ENCODE measurements at regions not wholly inside any gene's neighbourhood (a gene's known extent, or its start where the extent isn't known, plus 50 kb on each side); places are given as distances from the start of the nearest gene placed in this dataset.

DNA sequence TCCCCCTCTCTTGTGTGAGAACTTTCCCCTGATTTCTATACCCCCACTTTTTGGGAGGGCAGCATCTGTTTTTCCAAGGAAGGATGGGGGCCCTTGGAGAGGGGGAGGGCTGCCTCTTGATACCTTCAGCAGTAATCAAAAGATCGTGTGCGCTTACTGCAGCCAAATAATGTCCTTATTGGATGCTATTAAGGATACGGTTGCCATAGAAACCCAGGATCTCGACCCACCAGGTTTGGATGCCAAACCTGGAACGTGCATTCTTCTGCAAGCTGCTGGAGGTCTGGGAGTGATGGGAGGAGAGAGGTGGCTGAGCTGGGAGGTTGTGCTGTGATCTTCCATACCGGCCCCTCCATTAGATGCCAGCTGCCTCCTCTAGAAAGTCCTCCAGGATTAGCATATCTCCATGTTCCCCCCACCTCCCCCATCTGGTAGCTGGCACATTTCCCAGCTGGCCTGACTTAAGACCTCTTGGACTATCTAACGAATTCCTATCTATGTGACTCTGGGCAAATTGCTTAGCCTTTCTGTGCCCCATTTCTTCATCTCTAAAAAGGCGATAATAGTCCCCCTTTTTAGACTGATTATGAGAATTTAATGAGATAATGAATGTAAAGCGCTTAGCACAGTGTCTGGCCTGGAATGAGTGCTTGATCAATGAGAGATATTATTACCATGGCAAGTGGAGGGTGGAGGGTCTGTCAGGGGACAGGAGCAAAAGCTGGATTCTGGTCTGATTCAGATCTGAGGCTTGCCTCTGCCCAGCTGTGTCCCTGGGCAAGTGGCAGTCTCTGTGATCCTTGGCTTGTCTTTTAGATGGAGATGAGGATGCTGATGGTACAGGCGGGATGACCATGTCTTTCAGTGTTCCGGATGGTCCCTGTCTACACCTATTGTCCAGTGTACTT lies 78.5 kb upstream of the PCBD1 start:
- no peak for DNase-seq (ENCODE audit: extremely low read depth, low read depth, low spot score)

DNA sequence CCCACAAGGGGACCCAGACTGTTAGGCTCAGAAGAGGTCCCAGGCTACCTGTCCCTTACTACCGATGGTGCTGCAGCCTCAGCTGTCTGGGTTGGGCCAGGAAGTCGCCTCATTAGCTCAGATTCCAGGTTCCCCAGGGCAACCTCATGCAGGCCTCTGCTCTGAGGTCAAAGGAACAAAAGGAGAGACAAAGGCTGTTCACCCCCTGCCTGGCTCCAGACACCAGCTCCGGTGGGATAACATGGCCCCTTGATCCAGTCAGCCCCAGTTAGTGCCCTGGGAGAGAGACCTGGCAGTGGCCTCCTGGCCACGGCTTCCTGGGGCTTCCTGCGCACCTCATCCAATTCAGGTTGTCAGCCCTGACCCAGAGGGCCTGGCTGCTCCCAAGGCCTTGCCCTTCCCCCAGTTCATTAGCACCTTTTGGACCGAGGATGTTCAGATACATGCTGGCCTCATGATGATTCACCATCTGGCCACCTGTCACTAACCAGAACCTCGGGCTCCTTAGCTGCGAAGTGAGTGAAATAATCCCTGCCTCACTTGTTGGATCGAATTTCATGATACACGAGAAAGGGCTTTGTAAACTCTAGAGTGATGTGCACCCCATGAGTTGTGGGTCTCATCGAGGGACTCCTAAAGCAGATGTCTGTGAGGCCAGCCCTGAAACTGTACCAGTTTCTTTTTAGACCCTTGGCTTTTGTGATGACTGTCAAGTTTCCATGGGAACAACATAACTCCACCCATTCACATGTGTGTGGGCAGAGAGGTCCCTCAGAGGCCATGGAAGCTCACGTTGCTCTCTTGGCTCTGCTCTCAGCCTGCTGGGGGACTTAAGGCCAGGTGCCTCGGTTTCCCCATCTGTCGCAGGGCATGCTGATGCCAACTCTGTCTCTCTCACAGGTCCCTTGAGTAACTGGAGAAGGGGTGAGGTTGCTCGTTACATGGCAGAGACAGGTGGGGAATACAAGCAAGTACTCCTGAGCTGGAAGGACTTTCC lies 79.5 kb upstream of the PCBD1 start:
- DNase-seq (ENCODE audit: extremely low read depth, low read depth, low spot score), result no peak

DNA sequence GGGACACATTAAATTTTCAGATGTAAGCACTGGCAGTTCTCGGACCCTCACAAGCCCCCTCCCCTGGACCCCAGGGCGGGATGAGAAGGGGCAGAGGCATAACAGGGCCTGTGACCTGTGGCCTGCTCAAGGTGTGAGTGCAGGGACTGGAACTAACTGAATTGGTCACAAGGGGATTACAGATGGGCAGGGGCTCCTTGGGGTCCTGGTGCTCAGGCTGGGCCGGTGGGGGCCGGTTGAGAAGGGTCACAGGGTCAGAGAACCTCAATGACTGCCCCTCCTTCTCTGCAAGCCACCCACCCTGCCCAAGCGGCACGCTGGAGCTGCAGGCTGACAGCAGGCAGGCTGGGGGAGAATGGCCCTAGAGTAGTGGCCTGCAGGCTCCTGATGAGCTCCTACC lies 80.8 kb upstream of the PCBD1 start:
- no peak for DNase-seq (ENCODE audit: extremely low read depth, low read depth, low spot score)

DNA sequence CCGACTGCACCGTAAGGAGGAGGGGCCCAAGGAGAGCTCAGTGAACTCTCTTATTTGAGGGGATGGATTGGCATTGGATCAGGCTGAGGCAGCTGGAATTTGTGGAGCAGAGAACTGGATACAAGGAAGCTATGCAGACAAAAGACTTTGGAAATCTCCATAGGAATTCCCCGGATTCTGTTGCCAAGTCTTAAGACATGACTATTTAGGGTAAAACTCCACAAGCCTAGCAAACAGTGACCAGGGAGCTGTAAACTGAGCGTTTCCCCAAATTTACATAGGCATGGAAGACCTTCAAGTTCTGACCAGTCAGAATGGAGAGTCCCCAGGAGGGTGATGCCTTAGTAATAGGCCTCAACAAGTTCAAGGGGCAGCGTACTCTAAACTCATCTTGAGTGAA lies 82.5 kb upstream of the PCBD1 start:
- DNase-seq (ENCODE audit: extremely low read depth, low read depth, low spot score), result no peak

DNA sequence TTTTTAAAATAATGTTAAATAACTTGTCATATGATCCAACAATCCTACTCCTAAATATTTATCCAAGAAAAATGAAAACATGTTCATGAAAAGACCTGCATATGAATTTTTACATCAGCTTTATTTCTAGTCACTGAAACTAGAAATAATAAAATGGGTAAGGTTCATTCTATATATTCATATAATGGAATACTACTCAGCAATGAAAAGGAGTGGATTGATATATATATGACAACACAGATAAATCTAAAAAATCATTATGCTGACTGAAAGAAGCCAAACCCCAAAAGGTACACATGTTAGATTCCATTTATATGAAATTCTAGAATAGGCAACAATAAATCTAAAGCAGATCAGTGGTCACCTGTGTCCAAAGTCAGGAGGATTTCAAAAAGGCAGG lies 84.9 kb upstream of the PCBD1 start:
- no peak for DNase-seq (ENCODE audit: extremely low read depth, low read depth, low spot score)

DNA sequence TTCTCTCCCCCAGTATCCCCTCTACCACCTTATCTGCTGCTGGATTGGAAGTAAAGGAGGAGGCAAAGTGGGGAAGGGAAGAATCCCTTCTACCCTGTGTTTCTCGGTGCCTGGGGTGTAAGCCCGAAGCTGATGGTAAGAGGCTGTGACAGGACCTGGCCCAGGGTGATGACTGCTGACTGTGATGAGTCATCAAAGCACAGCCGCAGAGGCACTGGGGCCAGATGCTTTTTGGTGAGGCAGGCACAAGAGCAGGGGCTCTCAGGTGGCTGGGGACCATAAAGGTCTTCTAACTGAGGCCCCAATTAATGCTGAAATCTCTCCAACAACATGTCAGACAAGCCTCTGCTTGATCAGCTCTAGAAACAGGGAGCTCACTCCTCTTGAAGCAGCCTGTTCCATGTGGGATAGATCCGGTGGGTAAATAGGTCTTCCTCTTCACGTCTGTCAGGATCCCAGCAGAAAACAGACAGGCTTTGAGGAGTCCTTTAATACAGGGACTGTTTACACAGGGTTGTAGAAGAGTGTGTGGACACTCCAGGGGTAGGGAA lies 86.1 kb upstream of the PCBD1 start:
- DNase-seq (ENCODE audit: extremely low read depth, low read depth, low spot score), result no peak

DNA sequence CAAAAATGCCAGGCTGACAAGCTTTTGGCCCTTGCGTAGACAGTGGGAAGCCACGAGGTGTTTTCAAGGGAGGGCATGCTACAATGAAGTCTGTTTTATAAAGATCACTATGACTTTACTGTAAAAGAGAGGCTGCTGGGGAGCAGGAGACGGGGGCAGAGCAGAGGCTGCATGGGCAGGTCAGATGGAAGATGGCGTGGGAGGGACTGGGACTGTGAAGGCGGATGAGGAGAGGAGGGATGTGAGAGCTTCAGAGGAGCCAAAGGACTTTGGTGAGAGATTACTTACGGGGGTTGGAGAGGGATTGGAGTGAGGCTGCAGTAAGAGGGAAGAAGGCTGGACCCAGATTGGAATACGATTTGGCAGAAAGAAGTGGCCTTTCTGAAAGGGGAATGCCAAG lies 86.6 kb upstream of the PCBD1 start:
- DNase-seq (ENCODE audit: extremely low read depth, low read depth, low spot score), result no peak

DNA sequence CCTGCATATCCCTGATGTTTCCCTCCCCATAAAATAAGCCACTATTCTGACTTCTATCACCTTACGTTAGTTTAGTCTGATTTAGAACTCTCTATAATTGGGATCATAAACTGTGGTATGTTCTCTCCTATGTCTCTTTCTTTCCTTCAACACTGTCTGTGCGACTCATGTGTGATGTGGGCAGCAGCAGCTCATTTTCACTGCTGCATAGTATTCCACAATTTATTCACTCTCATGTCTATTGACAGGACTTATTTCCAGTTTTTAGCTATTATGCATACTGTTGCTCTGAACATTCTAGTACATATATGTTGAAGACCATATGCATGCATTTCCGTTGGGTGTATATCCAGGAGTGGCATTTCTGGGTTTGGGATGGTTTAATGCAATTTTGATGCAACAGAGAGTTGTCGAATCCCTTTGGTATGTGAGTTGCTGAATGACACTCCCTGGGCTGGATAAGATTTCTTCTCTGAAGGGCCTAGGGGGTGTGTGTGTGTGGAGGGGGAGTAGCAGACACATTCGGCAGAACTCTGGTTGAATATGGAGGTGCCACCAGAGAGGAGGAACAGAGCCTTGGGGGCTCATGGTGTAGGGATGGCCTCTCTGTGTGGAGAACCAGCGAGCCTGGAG lies 87.8 kb upstream of the PCBD1 start:
- DNase-seq (ENCODE audit: extremely low read depth, low read depth, low spot score), result no peak

DNA sequence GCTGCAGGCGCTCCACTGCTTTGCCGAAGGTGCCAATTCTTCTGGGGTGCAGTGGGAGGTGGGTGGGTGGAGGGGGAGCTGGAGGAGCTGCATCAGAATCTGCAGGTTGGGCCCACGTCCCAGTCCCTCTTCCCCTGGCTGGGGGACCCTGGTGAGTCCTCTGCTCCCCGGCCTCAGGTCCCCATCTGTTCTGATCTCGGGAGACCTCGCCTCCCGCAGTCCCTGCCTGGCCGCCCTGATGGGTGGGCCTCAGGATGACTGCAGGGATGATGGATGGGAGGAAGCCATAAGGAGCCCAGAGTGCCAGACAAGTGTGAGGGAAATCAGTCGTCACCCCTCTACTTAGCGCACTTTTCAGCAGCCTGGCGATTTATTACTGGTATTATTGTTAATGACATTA lies 89.3 kb upstream of the PCBD1 start:
- no peak for DNase-seq (ENCODE audit: extremely low read depth, low read depth, low spot score)

DNA sequence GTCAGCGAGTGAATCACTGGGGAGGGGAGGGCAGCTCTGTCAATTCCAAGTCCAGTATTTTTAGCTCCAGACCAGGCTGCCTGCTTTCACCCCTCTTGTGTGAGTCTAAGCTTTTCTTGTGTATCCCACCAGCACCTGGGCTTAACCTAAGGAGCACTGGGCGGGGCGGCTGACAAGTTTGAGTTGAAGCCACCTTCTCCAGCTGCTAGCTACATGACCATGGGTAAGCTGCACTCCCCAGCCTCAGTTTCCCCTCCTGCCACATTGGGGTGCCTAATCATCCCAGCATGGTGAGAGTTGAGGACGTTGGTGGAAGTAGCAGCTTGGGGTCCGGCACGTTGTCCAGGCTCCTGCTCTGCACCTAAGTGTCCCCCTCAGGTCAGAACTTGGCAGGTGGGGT lies 89.8 kb upstream of the PCBD1 start:
- no peak for DNase-seq (ENCODE audit: extremely low read depth, low read depth, low spot score)

DNA sequence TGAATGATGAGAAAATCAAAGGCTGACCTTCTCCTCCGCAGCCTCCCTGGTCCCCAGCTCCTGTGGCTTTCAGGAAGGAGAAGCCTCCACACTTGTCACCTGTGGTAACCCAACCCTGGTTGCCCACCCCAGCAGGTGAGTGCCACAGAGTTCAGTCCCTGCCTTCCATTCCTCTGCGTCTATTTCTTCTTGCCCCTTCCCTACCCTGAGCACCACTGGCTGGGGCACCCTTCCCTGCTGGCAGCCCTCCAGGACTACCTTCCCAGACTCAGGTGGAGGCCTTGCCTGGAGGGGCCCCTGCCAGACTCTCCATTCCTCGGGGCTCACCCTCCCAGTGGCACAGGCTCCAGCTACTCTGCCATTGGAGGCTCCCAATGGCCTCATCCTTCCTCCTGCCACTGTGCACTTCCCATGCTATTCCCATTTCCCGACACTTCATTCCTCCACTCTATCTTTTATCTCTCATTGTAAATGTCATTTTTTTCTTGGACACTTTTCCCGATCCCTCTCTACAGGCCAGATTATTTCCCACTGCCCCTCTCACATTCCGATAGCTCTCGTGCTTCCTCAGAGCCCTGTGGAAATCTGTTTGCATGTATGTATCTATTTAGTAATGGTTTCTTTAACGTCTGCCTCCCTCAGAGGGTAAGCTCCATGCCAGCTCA lies 90.6 kb upstream of the PCBD1 start:
- DNase-seq (ENCODE audit: extremely low read depth, low read depth, low spot score), result no peak

DNA sequence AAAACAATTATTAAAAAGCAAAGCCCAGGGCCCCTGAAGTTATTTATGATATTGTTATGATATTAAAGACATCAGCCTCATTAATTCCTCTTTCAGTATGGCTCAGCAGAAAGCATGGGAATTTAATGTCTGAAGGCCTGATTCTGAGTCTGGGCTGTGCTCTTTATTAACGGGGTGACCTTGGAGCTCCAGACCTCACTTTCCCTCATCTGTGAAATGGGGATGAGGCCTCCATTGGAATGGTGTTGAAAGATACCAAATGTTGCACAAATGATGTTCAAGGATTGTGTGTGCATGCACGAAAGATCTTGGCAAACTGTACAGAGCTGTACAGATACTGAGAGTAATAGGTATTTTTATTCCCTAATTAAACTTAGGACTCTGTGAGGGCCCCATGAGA lies 92.3 kb upstream of the PCBD1 start:
- DNase-seq (ENCODE audit: extremely low read depth, low read depth, low spot score), result no peak

DNA sequence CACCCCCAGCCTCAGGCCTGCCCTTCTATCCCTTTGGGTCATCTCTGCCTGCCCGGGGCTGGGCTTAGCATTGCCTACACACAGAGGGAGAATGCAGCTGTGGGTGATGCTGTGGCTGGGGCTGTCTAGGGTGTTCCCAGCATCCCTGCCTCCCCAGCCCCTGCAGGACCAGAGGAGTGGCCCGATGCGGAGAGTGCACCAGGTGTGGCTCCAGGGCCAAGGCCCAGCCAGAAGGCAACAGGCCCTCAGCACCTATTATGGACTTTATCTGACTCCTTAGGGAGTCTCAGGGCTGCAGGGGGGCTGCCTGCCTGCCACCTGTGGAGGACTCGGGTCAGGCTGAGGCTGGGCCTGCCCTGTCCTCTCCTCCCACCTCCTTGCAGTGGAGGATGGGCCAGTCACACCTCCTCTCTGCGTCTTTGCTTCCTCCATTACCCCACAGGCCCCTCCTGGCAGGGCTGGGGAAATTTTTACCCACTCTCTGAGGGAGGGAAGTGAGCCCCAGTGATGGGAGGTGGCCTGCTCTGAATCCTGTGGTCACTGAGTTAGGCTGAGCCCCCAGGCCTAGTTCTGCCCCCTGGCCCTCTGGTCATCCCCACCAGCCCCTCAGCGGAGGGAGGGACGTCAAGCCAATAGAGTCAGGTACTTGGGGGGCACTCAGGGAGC lies 92.9 kb upstream of the PCBD1 start:
- no peak for DNase-seq (ENCODE audit: extremely low read depth, low read depth, low spot score)

DNA sequence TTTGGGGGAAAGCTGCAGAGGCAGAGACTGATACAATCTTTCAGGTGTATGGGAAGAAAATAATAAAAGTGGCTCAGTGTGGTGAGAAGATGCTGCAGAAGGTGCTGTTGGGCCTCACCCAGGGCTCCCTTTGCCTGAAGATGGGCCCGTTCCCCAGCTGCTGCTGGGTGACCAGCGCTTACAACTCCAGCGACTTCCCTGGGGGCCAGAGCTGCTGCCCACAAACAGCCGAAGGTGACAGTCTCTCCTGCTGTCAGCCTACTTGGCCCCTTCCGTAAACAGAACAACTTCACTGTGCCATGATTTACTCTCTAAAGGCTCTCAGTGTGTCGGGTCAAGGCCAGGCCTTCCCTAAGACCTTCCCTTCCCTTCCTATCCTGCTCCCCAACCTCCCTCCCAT lies 93.6 kb upstream of the PCBD1 start:
- DNase-seq (ENCODE audit: extremely low read depth, low read depth, low spot score), result no peak

DNA sequence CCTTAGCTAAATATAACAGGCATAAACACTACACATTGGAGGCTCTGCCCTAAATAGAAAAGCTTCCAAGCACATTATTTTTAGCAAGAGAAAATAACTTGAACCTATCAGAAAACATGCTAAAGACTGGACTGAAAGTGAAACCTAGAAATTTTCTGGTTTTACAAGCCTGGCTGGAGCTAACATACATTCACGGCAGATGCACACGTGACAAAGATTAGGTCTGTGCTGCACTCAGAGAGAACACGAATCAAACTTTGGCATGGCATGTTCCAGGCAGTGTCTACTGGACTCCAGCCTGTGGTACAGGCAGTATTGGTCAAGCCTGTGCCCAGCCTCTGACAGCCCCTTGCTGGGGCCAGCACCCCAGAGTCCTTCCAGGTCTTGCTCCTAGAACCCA lies 94.1 kb upstream of the PCBD1 start:
- DNase-seq (ENCODE audit: extremely low read depth, low read depth, low spot score), result no peak

DNA sequence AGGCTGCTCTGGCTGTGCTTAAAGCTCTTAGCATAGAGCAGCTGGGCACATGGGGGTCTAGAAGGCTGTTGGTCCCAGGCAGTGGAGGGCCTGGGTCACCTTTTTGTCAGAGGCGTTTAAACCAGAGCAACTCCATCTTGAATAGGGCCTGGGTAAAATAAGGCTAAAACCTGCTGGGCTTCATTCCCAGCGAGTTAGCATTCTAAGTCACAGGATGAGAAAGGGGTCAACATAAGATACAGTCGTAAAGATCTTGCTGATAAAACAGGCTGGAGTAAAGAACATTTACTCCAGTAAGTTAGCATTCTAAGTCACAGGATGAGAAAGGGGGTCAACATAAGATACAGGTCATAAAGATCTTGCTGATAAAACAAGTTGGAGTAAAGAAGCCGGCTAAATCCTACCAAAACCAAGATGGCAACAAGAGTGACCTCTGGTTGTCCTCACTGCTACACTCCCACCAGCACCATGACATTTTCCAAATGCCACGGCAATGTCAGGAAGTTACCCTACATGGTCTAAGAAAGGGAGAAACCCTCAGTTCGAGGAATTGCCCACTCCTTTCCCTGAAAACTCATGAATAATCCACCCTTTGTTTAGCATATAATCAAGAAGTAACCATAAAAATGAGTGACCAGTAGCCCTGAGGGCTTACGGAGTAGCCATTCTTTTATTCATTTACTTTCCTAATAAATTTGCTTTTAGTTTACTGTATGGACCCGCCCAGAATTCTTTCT lies 96.8 kb upstream of the PCBD1 start:
- no peak for DNase-seq (ENCODE audit: extremely low read depth, low read depth, low spot score)

DNA sequence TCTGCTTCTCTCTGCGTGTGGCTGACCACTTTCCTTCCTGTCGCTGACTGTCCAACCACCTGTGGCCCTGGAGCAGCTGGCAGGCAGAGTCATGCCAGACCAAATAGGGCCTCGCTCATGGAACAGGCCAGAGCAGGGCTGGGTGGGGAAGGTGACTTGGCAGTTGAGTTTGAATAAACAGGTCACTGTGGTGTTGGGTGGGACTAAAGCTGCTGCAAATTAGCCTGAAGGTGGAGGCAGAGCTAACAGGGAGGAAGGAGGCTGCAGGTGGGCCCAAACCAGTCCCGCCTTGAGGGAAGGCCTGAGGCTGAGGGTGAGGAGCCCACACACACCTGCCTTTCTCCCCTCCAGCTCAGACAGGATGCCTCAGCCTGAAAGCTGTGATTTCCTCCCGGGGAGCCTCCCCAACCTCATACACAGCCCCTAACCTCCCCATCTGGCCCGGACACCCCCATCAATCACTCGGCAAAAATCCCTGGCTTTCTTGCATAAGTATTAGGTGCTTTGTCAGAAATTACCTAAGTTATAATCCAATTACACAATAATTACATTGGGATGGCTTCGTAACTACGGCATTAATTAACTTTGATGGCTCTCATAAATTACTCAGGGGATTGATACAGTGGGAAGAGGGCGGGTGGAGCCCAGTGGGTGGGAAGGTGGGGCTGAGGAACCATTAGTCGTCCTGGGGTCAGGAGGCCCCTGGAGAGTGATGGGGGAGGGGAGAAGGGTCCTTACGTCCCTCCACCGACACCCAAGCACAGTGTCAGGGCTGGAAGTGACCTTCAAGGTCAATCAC lies 97.7 kb upstream of the PCBD1 start:
- no peak for DNase-seq (ENCODE audit: extremely low read depth, low read depth, low spot score)

DNA sequence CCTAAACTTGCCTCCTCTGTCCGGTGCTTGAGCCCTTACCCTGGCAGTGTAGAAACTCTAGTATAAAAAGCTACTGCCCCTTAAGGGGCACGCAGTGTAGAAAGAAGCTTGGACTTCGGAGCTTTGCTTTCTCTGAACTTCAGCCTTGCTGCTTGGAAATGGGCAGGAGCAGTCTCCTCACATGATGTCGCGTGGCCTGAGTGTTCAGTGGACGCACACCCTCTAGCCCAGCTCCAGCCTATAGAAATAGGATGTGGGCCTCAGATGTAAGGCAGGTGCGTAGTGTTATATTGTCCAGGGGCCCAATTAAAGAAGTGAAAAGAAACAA lies 98.2 kb upstream of the PCBD1 start:
- DNase-seq (ENCODE audit: extremely low read depth, low read depth, low spot score), result no peak
